SK-N-SH treated with all-trans-retinoic acid at 6 μM for 48 hours (cell line): ENCODE measurements at regions not wholly inside any gene's neighbourhood (a gene's known extent, or its start where the extent isn't known, plus 50 kb on each side); places are given as distances from the start of the nearest gene placed in this dataset.

Experiments used
- ARNTL ChIP-seq: fragments of 450-650 bp; formaldehyde crosslinking; IDR thresholded peaks from 2 replicates; pipeline ENCODE4 v1.5.0; 2020; ENCODE audit warnings: low read depth, mild to moderate bottlenecking, moderate library complexity, borderline replicate concordance
- ESRRG ChIP-seq: fragments of 250-450 bp; sonication (Bioruptor Pico); IDR thresholded peaks from 2 replicates; pipeline ENCODE4 v1.6.1; 2021; ENCODE audit warnings: mild to moderate bottlenecking
- OSR1 ChIP-seq: fragments of 250-450 bp; sonication (Bioruptor Pico); IDR thresholded peaks from 2 replicates; pipeline ENCODE4 v1.8.0; 2022; ENCODE audit warnings: moderate library complexity, mild to moderate bottlenecking, inconsistent platforms
- RARB ChIP-seq: fragments of 250-450 bp; sonication (Bioruptor Pico); IDR thresholded peaks from 2 replicates; pipeline ENCODE4 v1.8.0; 2021; ENCODE audit warnings: mild to moderate bottlenecking, moderate library complexity
- SNAI2 ChIP-seq: fragments of 250-450 bp; sonication (Bioruptor Pico); IDR thresholded peaks from 2 replicates; pipeline ENCODE4 v1.5.0; 2020; ENCODE audit warnings: mild to moderate bottlenecking, moderate library complexity
- TOX ChIP-seq: fragments of 250-450 bp; sonication (Bioruptor Pico); IDR thresholded peaks from 2 replicates; pipeline ENCODE4 v1.8.0; 2021; ENCODE audit warnings: mild to moderate bottlenecking, moderate library complexity, borderline replicate concordance
- ZFP3 ChIP-seq: fragments of 250-450 bp; sonication (Bioruptor Pico); IDR thresholded peaks from 2 replicates; pipeline ENCODE4 v1.5.0; 2020; ENCODE audit warnings: mild to moderate bottlenecking, moderate library complexity
- ZFP30 ChIP-seq: fragments of 450-650 bp; formaldehyde crosslinking; IDR thresholded peaks from 2 replicates; pipeline ENCODE4 v1.5.0; 2022; ENCODE audit warnings: mild to moderate bottlenecking, moderate library complexity
- ZNF565 ChIP-seq: fragments of 450-650 bp; formaldehyde crosslinking; conservative IDR thresholded peaks from 2 replicates; pipeline ENCODE4 v1.5.0; 2020; ENCODE audit warnings: low read depth, mild to moderate bottlenecking, moderate library complexity
- ZNF8 ChIP-seq: fragments of 450-650 bp; formaldehyde crosslinking; IDR thresholded peaks from 2 replicates; pipeline ENCODE4 v1.5.0; 2020; ENCODE audit warnings: mild to moderate bottlenecking, moderate library complexity
- TF ChIP-seq, protein P1 (sequence below): fragments of 250-450 bp; sonication (Bioruptor Pico); IDR thresholded peaks from 2 replicates; pipeline ENCODE4 v1.8.0; 2020; ENCODE audit warnings: mild to moderate bottlenecking, moderate library complexity, borderline replicate concordance
- TF ChIP-seq, protein P2 (sequence below): fragments of 250-450 bp; sonication (Bioruptor Pico); IDR thresholded peaks from 2 replicates; pipeline ENCODE4 v1.5.1; 2021; ENCODE audit warnings: mild to moderate bottlenecking, moderate library complexity

DNA sequence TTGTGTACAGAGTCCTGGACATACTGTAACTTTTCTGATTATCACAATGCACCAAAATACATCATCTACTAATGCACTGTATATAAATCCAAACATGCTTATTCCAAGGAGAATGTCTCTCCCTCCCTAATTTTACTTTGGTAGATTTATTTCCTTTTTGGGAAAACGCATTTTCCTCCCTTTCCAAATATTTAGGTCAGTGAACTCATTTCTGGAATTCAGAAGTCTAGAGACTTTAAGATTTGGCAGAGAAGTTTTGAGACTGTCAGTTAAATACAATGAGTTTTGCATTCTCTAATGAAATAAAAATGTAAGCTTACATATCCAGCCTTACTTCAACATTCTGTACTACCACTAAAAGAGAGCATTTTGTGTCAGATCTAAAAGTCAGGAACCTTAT lies 165.8 kb upstream of the EDNRB start:
- no peak for TF ChIP-seq ARNTL
- TF ChIP-seq ZFP30 (CRISPR knock-in tag): no peak
- no peak for TF ChIP-seq TOX (CRISPR knock-in tag)
- TF ChIP-seq RARB (CRISPR knock-in tag): no peak
- TF ChIP-seq ZNF8 (CRISPR knock-in tag): no peak
- TF ChIP-seq ZNF565 (CRISPR knock-in tag): no peak
- TF ChIP-seq SNAI2 (CRISPR knock-in tag): no peak
- TF ChIP-seq, protein P1, sequence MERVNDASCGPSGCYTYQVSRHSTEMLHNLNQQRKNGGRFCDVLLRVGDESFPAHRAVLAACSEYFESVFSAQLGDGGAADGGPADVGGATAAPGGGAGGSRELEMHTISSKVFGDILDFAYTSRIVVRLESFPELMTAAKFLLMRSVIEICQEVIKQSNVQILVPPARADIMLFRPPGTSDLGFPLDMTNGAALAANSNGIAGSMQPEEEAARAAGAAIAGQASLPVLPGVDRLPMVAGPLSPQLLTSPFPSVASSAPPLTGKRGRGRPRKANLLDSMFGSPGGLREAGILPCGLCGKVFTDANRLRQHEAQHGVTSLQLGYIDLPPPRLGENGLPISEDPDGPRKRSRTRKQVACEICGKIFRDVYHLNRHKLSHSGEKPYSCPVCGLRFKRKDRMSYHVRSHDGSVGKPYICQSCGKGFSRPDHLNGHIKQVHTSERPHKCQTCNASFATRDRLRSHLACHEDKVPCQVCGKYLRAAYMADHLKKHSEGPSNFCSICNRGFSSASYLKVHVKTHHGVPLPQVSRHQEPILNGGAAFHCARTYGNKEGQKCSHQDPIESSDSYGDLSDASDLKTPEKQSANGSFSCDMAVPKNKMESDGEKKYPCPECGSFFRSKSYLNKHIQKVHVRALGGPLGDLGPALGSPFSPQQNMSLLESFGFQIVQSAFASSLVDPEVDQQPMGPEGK (CRISPR knock-in tag): no peak
- TF ChIP-seq ESRRG: no peak
- TF ChIP-seq, protein P2, sequence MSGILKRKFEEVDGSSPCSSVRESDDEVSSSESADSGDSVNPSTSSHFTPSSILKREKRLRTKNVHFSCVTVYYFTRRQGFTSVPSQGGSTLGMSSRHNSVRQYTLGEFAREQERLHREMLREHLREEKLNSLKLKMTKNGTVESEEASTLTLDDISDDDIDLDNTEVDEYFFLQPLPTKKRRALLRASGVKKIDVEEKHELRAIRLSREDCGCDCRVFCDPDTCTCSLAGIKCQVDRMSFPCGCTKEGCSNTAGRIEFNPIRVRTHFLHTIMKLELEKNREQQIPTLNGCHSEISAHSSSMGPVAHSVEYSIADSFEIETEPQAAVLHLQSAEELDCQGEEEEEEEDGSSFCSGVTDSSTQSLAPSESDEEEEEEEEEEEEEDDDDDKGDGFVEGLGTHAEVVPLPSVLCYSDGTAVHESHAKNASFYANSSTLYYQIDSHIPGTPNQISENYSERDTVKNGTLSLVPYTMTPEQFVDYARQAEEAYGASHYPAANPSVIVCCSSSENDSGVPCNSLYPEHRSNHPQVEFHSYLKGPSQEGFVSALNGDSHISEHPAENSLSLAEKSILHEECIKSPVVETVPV (CRISPR knock-in tag): no peak
- no peak for TF ChIP-seq ZFP3
- no peak for TF ChIP-seq OSR1
